Activated naive CD8-positive, alpha-beta T cell treated with anti-CD3 and anti-CD28 coated beads for 36 hours (primary cell): ENCODE measurements at regions not wholly inside any gene's neighbourhood (a gene's known extent, or its start where the extent isn't known, plus 50 kb on each side); places are given as distances from the start of the nearest gene placed in this dataset.

Experiments
- DNase-seq: peaks from one replicate; pipeline ENCODE4 v3.0.0; 2021
- H3K27ac Mint-ChIP-seq: one replicate; pipeline ENCODE4 v1.8.0; 2022; ENCODE audit warnings: mild to moderate bottlenecking, moderate library complexity, mixed read lengths
- H3K27me3 Mint-ChIP-seq: one replicate; pipeline ENCODE4 v1.8.0; 2022; ENCODE audit warnings: mild to moderate bottlenecking, mixed read lengths
- H3K36me3 Mint-ChIP-seq: one replicate; pipeline ENCODE4 v1.8.0; 2021; ENCODE audit warnings: mild to moderate bottlenecking, mixed read lengths
- H3K4me1 Mint-ChIP-seq: one replicate; pipeline ENCODE4 v1.8.0; 2021; ENCODE audit warnings: mixed read lengths
- H3K4me3 Mint-ChIP-seq: one replicate; pipeline ENCODE4 v1.8.0; 2022; ENCODE audit warnings: mild to moderate bottlenecking, moderate library complexity, mixed read lengths
- H3K9me3 Mint-ChIP-seq: one replicate; pipeline ENCODE4 v1.8.0; 2022; ENCODE audit warnings: mixed read lengths

- Mint-ChIP-seq H3K36me3 (no peaks in the 10 kb centered on the region), H3K9me3 (no peaks in the 10 kb centered on the region), H3K4me1 (peaks cover 2% of the 10 kb centered on the region), H3K4me3 (no peak overlapping the region), H3K27me3 (no peaks in the 10 kb centered on the region), H3K27ac (no peak overlapping the region)
- no peak for DNase-seq
These were observed 199.6 kb downstream of the KLF5 start for GRCh38 chr13:73258406-73258805.

- Mint-ChIP-seq H3K4me1 (peaks cover 2% of the 10 kb centered on the region), H3K4me3 (no peak overlapping the region), H3K27ac (no peak overlapping the region), H3K36me3 (no peaks in the 10 kb centered on the region), H3K9me3 (no peaks in the 10 kb centered on the region), H3K27me3 (no peaks in the 10 kb centered on the region)
- DNase-seq = no peak
These were observed 196.0 kb downstream of the KLF5 start for GRCh38 chr13:73254827-73255226.

GRCh38 chr13:73251626-73252265 is 192.9 kb downstream of the KLF5 start:
- H3K36me3 Mint-ChIP-seq = no peaks in the 10 kb centered on the region
- no peak overlapping the region for H3K4me3 Mint-ChIP-seq
- no peaks in the 10 kb centered on the region for H3K27me3 Mint-ChIP-seq
- H3K9me3 Mint-ChIP-seq = no peaks in the 10 kb centered on the region
- DNase-seq = no peak
- H3K27ac Mint-ChIP-seq = no peak overlapping the region
- no peaks in the 10 kb centered on the region for H3K4me1 Mint-ChIP-seq

GRCh38 chr13:73250061-73250460 is 191.3 kb downstream of the KLF5 start:
- H3K27ac Mint-ChIP-seq = no peak overlapping the region
- no peaks in the 10 kb centered on the region for H3K9me3 Mint-ChIP-seq
- H3K27me3 Mint-ChIP-seq = no peaks in the 10 kb centered on the region
- H3K4me3 Mint-ChIP-seq = no peak overlapping the region
- H3K36me3 Mint-ChIP-seq = no peaks in the 10 kb centered on the region
- DNase-seq = no peak
- no peaks in the 10 kb centered on the region for H3K4me1 Mint-ChIP-seq

- no peak for DNase-seq
- H3K4me1 Mint-ChIP-seq = no peaks in the 10 kb centered on the region
- H3K4me3 Mint-ChIP-seq = no peak overlapping the region
- no peaks in the 10 kb centered on the region for H3K9me3 Mint-ChIP-seq
- no peak overlapping the region for H3K27ac Mint-ChIP-seq
- no peaks in the 10 kb centered on the region for H3K36me3 Mint-ChIP-seq
- H3K27me3 Mint-ChIP-seq = no peaks in the 10 kb centered on the region
These were observed 190.1 kb downstream of the KLF5 start for GRCh38 chr13:73248711-73249580.

GRCh38 chr13:73248154-73248553 is 189.3 kb downstream of the KLF5 start:
- DNase-seq = no peak
- no peaks in the 10 kb centered on the region for H3K36me3 Mint-ChIP-seq
- no peak overlapping the region for H3K4me3 Mint-ChIP-seq
- no peaks in the 10 kb centered on the region for H3K9me3 Mint-ChIP-seq
- H3K27ac Mint-ChIP-seq = no peak overlapping the region
- no peaks in the 10 kb centered on the region for H3K27me3 Mint-ChIP-seq
- H3K4me1 Mint-ChIP-seq = no peaks in the 10 kb centered on the region

GRCh38 chr13:73245246-73245645 is 186.4 kb downstream of the KLF5 start:
- Mint-ChIP-seq H3K4me3 (no peak overlapping the region), H3K27me3 (no peaks in the 10 kb centered on the region), H3K27ac (no peak overlapping the region), H3K36me3 (no peaks in the 10 kb centered on the region), H3K4me1 (peaks cover under 1% of the 10 kb centered on the region), H3K9me3 (no peaks in the 10 kb centered on the region)
- no peak for DNase-seq

- H3K4me3 Mint-ChIP-seq = no peak overlapping the region
- no peak overlapping the region for H3K27ac Mint-ChIP-seq
- H3K4me1 Mint-ChIP-seq = peaks cover 2% of the 10 kb centered on the region
- no peaks in the 10 kb centered on the region for H3K36me3 Mint-ChIP-seq
- no peaks in the 10 kb centered on the region for H3K9me3 Mint-ChIP-seq
- DNase-seq = no peak
- H3K27me3 Mint-ChIP-seq = no peaks in the 10 kb centered on the region
These were observed 185.7 kb downstream of the KLF5 start for GRCh38 chr13:73244467-73244866.

GRCh38 chr13:73242515-73243015 is 183.8 kb downstream of the KLF5 start:
- H3K27ac Mint-ChIP-seq = no peak overlapping the region
- no peaks in the 10 kb centered on the region for H3K36me3 Mint-ChIP-seq
- DNase-seq = no peak

GRCh38 chr13:73240193-73240592 is 181.4 kb downstream of the KLF5 start:
- H3K27ac Mint-ChIP-seq = no peak overlapping the region
- no peaks in the 10 kb centered on the region for H3K9me3 Mint-ChIP-seq
- H3K4me1 Mint-ChIP-seq = peaks cover 2% of the 10 kb centered on the region
- no peaks in the 10 kb centered on the region for H3K36me3 Mint-ChIP-seq
- H3K4me3 Mint-ChIP-seq = no peak overlapping the region
- no peaks in the 10 kb centered on the region for H3K27me3 Mint-ChIP-seq
- no peak for DNase-seq

More at GRCh38 chr13:73242515-73243015, 183.8 kb downstream of the KLF5 start:
- Mint-ChIP-seq H3K4me1 (peaks cover 2% of the 10 kb centered on the region), H3K4me3 (no peak overlapping the region), H3K9me3 (no peaks in the 10 kb centered on the region), H3K27me3 (no peaks in the 10 kb centered on the region)

GRCh38 chr13:73235385-73235784 is 176.6 kb downstream of the KLF5 start:
- Mint-ChIP-seq H3K9me3 (no peaks in the 10 kb centered on the region), H3K4me1 (peaks cover 15% of the 10 kb centered on the region), H3K27ac (no peak overlapping the region), H3K36me3 (no peaks in the 10 kb centered on the region), H3K4me3 (no peak overlapping the region), H3K27me3 (no peaks in the 10 kb centered on the region)
- DNase-seq = no peak

- H3K36me3 Mint-ChIP-seq = no peaks in the 10 kb centered on the region
- H3K27me3 Mint-ChIP-seq = no peaks in the 10 kb centered on the region
- H3K4me3 Mint-ChIP-seq = no peak overlapping the region
- H3K9me3 Mint-ChIP-seq = no peaks in the 10 kb centered on the region
- H3K27ac Mint-ChIP-seq = no peak overlapping the region
- peaks cover 28% of the 10 kb centered on the region for H3K4me1 Mint-ChIP-seq
- no peak for DNase-seq
These were observed 172.7 kb downstream of the KLF5 start for GRCh38 chr13:73231471-73231870.

GRCh38 chr13:73230716-73231115 is 171.9 kb downstream of the KLF5 start:
- Mint-ChIP-seq H3K4me1 (peaks cover 28% of the 10 kb centered on the region), H3K36me3 (no peaks in the 10 kb centered on the region), H3K27me3 (no peaks in the 10 kb centered on the region), H3K9me3 (no peaks in the 10 kb centered on the region), H3K4me3 (no peak overlapping the region), H3K27ac (peak overlapping the region; percentile 30)
- peak; percentile 15 for DNase-seq

- Mint-ChIP-seq H3K9me3 (no peaks in the 10 kb centered on the region), H3K36me3 (no peaks in the 10 kb centered on the region), H3K4me3 (no peak overlapping the region), H3K4me1 (peaks cover 37% of the 10 kb centered on the region), H3K27ac (peak overlapping the region; percentile 34), H3K27me3 (no peaks in the 10 kb centered on the region)
- DNase-seq = peak; percentile 8
These were observed 169.7 kb downstream of the KLF5 start for GRCh38 chr13:73228546-73228945.

- no peaks in the 10 kb centered on the region for H3K36me3 Mint-ChIP-seq
- no peak overlapping the region for H3K27ac Mint-ChIP-seq
- H3K27me3 Mint-ChIP-seq = no peaks in the 10 kb centered on the region
- no peaks in the 10 kb centered on the region for H3K9me3 Mint-ChIP-seq
- no peak overlapping the region for H3K4me3 Mint-ChIP-seq
- peaks cover 36% of the 10 kb centered on the region for H3K4me1 Mint-ChIP-seq
- DNase-seq = no peak
These were observed 167.2 kb downstream of the KLF5 start for GRCh38 chr13:73225990-73226389.

- no peak overlapping the region for H3K27ac Mint-ChIP-seq
These were observed 165.9 kb downstream of the KLF5 start for GRCh38 chr13:73224703-73225102.

More at GRCh38 chr13:73224703-73225102, 165.9 kb downstream of the KLF5 start:
- no peaks in the 10 kb centered on the region for H3K27me3 Mint-ChIP-seq
- H3K4me1 Mint-ChIP-seq = peaks cover 27% of the 10 kb centered on the region
- no peak for DNase-seq
- no peak overlapping the region for H3K4me3 Mint-ChIP-seq
- no peaks in the 10 kb centered on the region for H3K36me3 Mint-ChIP-seq
- H3K9me3 Mint-ChIP-seq = no peaks in the 10 kb centered on the region
